Uterus (tissue), 2 donors: ENCODE measurements at regions not wholly inside any gene's neighbourhood (a gene's known extent, or its start where the extent isn't known, plus 50 kb on each side); places are given as distances from the start of the nearest gene placed in this dataset.

Experiments used
- CTCF ChIP-seq, 4 experiments: fragments of 200-600 bp in 2 of 4; fragments of 450-650 bp in 2 of 4; sonication (generic) in 2 of 4; IDR thresholded peaks; one replicate each; pipeline ENCODE4 v1.5.1; 2016 to 2019; ENCODE audit warnings: antibody characterized with exemption in 4 of 4, mild to moderate bottlenecking in 2 of 4, moderate library complexity in 1 of 4
- POLR2A ChIP-seq, 2 donors: fragments of 450-650 bp; IDR thresholded peaks; one replicate each; pipeline ENCODE4 v1.6.1; 2016; ENCODE audit warnings: antibody characterized with exemption in 2 of 2, mild to moderate bottlenecking in 1 of 2, moderate library complexity in 1 of 2

- no peak for TF ChIP-seq CTCF (IDR thresholded peaks at IDR 0.05)
- TF ChIP-seq POLR2A (IDR thresholded peaks at IDR 0.05), result no peak
Measured at GRCh38 chr22:48039326-48039725, 1276.9 kb downstream of the TBC1D22A start.
